HPDE6-E6E7 (cell line): ENCODE measurements at regions not wholly inside any gene's neighbourhood (a gene's known extent, or its start where the extent isn't known, plus 50 kb on each side); places are given as distances from the start of the nearest gene placed in this dataset.
"Not testable (repeated sequence)": the region's sequence is repeated elsewhere in the genome, so short reads cannot be mapped to it uniquely, and the experiment has no call there.

ENCODE experiments used
- DNase-seq: peaks from one replicate; pipeline ENCODE4 v3.0.0; 2011; ENCODE audit warnings: missing footprints; ENCODE audit errors: extremely low spot score

- no peak for DNase-seq
Observed at GRCh38 chr11:91326751-91327150, 897.9 kb upstream of the FAT3 start.

DNA sequence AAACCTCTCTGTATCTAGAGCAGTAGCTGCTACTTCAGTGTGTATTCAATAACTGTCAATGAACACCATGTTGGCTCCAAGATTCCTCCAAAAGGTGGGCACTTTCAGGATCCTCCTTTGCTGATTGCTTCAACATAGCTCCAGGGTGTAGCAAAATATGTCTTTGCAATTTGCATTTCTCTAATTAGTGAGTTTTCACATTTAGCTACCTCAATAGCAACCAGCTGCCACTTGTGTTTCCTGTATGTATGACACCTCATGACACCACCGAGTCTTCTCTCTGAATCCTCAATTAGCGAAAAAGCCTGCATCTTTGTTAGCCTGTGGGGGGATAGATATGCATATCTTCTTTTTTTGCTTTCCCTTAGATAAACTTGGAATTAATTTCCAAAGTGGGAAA, 898.3 kb upstream of the FAT3 start:
- no peak for DNase-seq

DNA sequence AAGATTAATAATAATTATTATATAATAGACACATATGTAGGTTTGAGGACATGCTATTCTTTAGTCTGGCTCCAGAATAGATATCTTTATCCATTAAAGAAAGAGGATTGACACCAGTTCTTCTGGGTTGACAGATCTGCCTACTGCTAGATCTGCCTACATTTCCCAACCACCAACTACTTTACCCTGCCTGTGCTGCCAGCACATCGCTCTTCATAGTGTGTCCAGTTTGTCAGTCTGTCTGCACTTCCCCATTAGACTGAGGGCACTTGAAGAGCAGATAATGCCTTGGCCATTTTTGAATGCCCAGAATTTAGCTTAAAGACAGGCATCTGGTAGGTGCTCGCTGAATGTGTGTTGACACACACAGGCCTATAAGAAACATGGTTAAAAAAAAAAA, 910.1 kb upstream of the FAT3 start:
- DNase-seq: no peak

DNA sequence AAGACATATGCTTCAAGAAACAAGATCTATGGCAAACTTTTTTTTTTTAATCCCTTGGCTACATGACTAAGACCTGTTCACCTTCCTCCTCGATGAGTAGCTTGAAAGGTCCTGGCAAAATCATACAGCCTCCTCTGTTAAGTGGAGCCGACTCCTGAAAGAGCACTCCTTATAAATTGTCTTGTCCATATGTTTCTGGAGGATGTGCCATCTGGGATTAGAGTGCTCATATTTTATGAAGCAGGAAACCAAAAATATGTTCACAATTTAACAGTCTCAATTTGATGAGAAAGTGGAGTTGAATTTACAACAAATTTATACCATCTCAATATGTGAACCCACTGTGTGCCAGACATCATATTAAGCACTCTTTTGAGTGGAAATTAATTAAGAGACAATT, 912.1 kb upstream of the FAT3 start:
- DNase-seq: no peak

GRCh38 chr11:91310085-91310484, 914.5 kb upstream of the FAT3 start:
- no peak for DNase-seq

GRCh38 chr11:91308069-91308468, 916.5 kb upstream of the FAT3 start:
- no peak for DNase-seq

DNA sequence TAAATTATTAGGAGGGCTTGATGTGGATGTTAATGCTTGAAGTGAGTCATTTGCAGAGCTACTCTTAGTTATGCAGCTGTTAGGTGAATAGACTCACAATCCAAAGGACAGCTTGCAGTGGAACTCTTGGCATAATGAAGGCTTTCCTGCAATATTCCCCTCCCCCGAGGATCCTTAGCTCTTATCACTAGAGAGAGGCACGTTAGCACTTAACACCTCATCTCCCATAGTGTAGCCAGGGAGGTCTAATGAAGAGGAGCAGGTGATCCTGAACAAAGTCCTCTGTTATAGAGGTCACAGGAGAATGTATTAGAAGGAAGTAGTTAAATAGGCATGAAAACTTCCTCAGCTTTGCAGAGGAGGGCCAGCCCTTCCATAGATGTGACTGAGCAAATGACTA, 919.2 kb upstream of the FAT3 start:
- no peak for DNase-seq

DNA sequence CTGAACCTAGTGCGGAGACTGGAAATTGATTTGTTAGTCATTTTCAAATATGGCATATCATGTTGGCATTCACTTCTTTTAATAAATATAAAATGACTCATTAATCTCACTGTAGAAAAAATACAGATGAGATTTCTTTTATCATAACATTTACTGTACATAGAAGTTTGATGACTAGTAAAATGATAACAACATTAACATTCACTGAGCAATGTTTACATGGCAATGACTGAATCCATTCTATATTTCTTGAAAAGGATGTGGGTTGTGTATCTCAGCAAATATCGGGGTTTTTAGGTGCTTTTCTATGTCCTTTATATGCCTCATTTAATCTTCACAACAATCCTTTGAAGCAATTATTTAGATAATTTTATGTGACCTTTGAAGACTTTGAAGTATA, 920.9 kb upstream of the FAT3 start:
- DNase-seq: no peak

DNA sequence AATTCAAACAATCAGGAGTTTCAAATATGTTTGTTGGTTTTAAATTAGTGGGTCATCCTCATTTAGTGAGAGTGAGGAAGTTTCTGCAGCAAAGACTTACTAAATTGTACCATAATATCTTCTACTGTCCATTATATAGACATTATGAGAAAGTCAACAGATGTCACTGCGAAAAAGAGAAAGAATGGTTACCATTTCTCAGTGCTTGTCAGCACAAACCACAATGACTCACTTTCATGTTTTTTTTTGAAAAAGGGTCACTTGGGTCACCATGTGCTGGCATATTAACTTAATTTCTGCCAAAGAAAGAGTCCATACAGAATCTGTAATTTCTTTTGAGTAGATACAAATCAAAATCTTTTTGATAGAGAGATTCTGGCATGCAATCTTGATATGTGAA, 924.6 kb upstream of the FAT3 start:
- DNase-seq: no peak

- DNase-seq: no peak
Observed at GRCh38 chr11:91296629-91297028, 928.0 kb upstream of the FAT3 start.

DNA sequence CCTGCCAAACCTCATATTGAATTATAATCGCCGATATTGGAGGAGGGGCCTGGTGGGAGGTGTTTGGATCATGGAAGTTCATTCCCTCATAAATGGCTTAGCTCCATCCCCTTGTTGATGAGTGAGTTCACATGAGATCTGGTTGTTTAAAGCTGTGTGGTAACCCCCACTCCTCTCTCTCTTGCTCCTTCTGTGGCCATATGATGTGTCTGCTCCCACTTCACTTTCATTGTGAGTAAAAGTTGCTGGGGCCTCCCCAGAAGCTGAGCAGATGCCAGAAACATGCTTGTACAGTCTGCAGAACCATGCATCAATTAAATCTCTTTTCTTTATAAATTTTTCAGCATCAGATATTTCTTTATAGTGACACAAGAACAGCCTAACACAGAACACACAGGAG, 929.0 kb upstream of the FAT3 start:
- no peak for DNase-seq

DNA sequence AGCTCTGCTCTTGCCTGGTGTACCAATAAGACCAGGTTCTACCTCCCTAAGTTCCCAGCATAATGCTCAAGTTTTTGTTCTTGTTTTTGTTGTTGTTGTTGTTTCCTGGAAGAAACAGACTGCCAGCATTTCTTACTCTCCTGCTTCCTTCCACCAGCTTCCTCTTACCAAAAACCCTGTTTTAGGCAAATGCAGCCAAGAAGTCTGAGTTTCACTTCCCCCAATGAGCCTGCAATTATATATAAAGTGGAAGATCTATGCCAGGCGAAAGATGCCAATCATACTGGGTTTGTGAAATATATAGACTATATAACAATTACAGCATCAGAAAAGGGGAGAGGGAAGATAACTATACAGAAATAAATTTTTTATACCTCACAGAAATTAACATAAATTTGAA, 931.5 kb upstream of the FAT3 start:
- no peak for DNase-seq

DNA sequence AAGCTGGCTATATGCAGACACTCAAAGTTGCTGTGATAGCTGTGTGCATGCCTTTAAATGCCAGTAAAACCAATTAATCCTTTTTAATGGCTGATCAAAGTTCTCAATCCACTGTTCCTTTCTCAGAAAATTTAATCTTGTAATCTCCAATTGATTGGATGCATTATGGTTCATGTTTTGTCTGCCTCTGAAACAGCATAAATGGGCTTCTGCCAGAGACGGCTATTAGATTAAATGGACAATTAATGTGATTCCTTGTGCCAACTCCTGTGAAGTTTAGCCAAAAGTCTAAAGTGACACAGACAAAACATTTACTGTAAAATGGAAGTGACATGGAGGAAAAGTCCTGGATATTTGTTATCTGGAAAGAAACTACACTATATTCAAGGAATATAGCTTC, 952.5 kb upstream of the FAT3 start:
- DNase-seq: no peak

GRCh38 chr11:91268512-91269295, 955.9 kb upstream of the FAT3 start:
- DNase-seq: not testable (repeated sequence)

- DNase-seq: no peak
Observed at GRCh38 chr11:91265946-91266345, 958.7 kb upstream of the FAT3 start.

GRCh38 chr11:91264481-91264880, 960.1 kb upstream of the FAT3 start:
- no peak for DNase-seq

- DNase-seq: no peak
Observed at GRCh38 chr11:91263496-91264365, 960.9 kb upstream of the FAT3 start.

DNA sequence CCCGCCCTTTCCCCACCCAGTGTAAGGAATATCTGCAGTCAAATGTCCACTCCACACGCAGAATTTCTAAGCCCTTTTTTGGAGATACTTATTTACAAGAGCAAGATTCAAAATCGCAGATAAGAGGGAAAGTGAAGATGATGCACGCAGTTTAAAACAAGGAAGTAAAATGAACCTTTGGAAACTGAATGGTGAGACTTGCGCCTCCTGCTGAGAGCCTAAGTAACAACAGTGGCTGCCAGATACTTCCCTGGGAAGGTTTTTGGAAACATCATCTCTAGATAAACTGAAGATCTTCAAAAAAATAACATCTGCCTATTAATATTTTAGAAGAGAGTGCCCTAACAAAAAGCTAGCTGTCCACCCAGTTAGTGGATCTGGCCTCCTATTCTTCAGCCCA, 963.1 kb upstream of the FAT3 start:
- no peak for DNase-seq

GRCh38 chr11:91258876-91259275, 965.7 kb upstream of the FAT3 start:
- DNase-seq: no peak

- no peak for DNase-seq
Observed at GRCh38 chr11:91257667-91258066, 967.0 kb upstream of the FAT3 start.

DNA sequence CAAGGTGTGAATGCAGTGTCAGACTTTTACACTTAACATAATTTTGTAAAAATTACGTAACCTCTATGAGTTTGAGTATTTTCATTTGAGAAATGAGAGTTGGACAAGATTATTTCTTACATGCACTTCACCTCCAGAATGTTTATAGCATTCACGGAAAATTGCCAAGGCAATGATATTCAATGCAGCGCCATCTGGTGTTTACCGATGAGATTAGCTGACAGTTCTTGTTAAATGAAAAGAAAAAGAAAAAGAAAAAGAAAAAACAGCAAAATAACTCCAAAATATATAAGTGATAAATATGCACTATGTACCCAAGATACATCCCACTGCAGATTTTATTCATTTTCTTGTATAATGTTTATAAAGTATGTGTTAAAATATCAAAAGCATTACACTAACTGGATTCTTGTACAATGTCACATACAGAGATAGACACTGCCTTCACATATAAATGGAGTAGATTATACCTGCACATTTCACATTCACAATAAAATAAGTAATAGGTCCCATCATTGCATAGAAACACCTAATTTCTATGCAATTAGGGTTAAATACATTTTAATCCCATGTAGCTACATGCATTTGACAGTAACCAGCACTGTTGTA, 976.3 kb upstream of the FAT3 start:
- DNase-seq: no peak

- DNase-seq: no peak
Observed at GRCh38 chr11:91247009-91247735, 977.4 kb upstream of the FAT3 start.
